GM21390 (cell line): ENCODE measurements at regions not wholly inside any gene's neighbourhood (a gene's known extent, or its start where the extent isn't known, plus 50 kb on each side); places are given as distances from the start of the nearest gene placed in this dataset.

ENCODE experiments used
- ATAC-seq: cut with Tn5 transposase; IDR thresholded peaks from one replicate; pipeline ENCODE4 v1.9.1; 2021; ENCODE audit not compliant: unreplicated experiment

- ATAC-seq = no peak
Measured at GRCh38 chr7:142347091-142347490, 89.2 kb upstream of the PRSS58 start.

GRCh38 chr7:142345811-142346210 lies 88.0 kb upstream of the PRSS58 start:
- ATAC-seq = no peak

DNA sequence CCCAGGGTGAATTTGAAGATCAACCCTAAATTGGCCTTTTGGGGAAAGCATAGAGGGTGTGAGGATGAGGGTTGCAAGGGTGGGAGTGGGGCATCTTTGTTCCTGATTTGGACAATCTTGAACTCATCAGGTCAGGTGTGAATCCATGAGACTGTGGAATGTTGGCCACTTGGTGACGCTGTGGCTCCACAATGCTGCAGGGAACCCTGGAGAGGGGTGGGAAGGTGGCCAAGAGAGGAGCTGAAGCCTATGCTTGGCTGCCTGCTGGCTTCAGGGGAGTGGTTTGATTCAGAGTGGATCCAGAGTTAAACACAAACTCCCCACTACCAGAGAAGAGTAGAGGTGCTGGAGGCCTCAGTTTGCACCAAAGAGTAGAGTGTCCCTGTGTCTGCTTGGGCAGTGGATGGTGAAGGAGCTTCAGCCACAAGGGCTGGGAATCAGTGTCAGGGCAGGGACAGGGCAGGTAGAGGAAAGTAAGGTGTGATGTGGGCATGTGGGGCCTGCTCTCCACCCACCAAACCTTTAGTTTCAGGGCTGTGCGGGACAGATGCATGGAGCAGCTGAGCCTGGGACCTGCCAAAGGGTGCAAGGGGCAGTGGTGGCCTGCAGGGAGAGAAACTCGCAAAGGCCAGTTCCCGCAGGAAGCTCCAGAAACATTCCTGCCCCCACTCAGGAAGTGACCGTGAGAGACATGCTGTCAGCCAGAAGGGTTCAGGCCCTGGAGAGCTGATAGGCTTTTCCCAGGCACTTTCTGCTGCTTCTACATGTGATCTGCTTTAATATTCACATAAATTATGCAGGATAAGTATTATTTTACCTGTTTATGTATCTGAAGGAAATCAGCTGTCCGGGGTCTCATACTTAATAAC lies 81.0 kb upstream of the PRSS58 start:
- ATAC-seq = no peak

DNA sequence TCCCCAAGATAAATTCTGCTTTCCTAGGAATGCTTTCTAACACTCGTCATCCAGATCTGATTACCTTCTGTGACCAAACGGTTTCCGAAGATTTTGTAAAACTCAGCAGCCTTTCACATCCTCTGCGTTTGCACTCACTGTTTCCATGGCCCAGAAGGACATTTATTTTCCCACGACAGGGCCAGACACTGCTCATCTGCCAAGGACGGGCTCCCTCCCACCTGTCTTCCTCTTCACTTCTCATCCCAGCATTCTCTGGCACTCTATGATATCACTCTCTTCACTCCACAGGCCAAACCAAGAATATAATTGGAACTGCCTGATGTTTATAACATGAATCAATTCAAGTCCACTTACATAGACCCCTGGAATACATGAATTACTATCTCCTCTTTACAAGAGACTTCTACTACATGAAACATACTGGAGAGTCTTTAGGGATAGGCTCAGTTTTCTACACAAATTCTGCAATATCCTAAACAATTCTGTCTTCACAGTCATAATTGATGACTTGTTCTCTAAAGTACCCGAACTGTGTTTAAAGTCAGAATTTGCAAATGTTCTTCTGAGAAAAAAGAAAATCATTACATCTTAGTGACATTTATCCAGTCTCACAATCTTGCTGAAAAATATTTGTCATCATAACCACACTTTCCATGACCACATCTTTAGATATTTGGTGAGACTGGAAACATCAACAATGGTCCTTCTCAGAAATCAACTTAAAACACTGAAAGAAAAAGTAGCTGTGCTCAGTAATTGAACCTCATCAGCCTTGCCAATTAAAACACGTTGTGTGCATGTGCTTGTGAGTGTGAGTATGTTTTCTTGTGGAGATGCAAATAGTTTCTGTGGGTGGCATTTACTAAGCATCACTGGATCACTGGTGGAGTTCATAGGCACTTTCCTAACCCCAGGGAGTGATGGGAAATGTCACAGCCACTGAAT lies 79.5 kb upstream of the PRSS58 start:
- no peak for ATAC-seq

- ATAC-seq = no peak
Measured at GRCh38 chr7:142334806-142335205, 76.9 kb upstream of the PRSS58 start.

DNA sequence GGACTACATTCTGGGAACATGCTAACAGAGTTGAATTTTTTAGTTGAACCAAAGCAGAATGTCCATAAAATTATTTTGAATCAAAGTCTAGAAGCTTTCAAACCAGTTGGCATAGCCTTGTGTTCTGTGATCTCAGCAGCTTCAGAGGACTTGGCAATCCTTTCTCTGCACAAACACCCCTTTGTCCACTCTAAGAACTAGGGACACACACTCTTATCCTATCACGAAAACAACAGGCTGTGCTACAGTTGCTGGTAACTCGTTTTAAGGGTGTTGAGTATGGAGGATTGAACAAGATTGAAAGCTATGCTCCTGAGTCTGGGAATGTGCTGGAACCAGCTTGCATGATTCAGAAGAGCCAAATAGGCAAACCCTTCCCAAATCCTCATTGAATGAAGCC lies 76.4 kb upstream of the PRSS58 start:
- ATAC-seq = no peak

GRCh38 chr7:142332421-142332820 lies 74.6 kb upstream of the PRSS58 start:
- no peak for ATAC-seq

GRCh38 chr7:142331941-142332340 lies 74.1 kb upstream of the PRSS58 start:
- ATAC-seq = no peak

- ATAC-seq = no peak
Measured at GRCh38 chr7:142329062-142329790, 71.4 kb upstream of the PRSS58 start.

GRCh38 chr7:142328551-142328950 lies 70.7 kb upstream of the PRSS58 start:
- no peak for ATAC-seq

- ATAC-seq = no peak
Measured at GRCh38 chr7:142327628-142328405, 70.0 kb upstream of the PRSS58 start.

DNA sequence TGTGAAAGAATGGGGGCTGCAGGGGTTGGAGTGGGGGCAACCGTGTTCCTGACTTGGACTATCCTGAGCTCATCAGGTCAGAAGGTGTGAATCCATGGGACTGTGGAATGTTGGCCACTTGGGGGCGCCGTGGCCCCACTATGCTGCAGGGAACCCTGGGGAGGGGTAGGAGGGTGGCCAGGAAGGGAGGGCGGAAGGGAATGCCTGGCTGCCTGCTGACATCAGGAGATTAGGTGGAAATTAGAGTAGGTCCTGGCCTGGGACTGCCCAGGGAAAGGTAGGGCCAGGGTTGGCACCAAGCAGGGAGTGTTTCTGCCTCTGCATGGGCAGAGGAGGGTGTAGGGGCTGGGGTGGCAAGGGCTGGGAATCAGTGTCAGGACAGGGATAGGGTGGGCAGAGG lies 65.8 kb upstream of the PRSS58 start:
- peak; percentile 70 for ATAC-seq

GRCh38 chr7:142321391-142321790 lies 63.5 kb upstream of the PRSS58 start:
- no peak for ATAC-seq

GRCh38 chr7:142320883-142321282 lies 63.0 kb upstream of the PRSS58 start:
- no peak for ATAC-seq

- no peak for ATAC-seq
Measured at GRCh38 chr7:142319970-142320369, 62.1 kb upstream of the PRSS58 start.

GRCh38 chr7:142314281-142314680 lies 56.4 kb upstream of the PRSS58 start:
- no peak for ATAC-seq

DNA sequence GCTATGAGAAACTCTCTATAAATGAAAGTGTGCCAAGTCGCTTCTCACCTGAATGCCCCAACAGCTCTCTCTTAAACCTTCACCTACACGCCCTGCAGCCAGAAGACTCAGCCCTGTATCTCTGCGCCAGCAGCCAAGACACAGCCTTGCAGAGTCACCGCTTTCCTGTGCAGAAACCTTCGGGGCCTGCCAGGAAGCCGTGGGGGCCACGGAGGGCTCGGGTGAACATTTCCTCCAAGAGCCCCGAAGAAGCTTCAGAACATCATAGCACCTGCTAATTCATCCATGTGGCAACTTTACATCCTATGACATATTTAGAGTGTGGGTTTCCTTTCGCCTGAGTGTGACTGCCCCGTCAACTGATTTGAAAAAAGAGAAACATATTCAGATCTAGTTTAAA lies 55.7 kb upstream of the PRSS58 start:
- no peak for ATAC-seq

GRCh38 chr7:142311876-142312275 lies 54.0 kb upstream of the PRSS58 start:
- no peak for ATAC-seq

GRCh38 chr7:142308918-142309317 lies 51.1 kb upstream of the PRSS58 start:
- ATAC-seq = no peak

GRCh38 chr7:142308326-142308725 lies 50.5 kb upstream of the PRSS58 start:
- no peak for ATAC-seq
